ENCODE measurements at regions not wholly inside any gene's neighbourhood (a gene's known extent, or its start where the extent isn't known, plus 50 kb on each side); places are given as distances from the start of the nearest gene placed in this dataset.

- TF ChIP-seq, protein P1, sequence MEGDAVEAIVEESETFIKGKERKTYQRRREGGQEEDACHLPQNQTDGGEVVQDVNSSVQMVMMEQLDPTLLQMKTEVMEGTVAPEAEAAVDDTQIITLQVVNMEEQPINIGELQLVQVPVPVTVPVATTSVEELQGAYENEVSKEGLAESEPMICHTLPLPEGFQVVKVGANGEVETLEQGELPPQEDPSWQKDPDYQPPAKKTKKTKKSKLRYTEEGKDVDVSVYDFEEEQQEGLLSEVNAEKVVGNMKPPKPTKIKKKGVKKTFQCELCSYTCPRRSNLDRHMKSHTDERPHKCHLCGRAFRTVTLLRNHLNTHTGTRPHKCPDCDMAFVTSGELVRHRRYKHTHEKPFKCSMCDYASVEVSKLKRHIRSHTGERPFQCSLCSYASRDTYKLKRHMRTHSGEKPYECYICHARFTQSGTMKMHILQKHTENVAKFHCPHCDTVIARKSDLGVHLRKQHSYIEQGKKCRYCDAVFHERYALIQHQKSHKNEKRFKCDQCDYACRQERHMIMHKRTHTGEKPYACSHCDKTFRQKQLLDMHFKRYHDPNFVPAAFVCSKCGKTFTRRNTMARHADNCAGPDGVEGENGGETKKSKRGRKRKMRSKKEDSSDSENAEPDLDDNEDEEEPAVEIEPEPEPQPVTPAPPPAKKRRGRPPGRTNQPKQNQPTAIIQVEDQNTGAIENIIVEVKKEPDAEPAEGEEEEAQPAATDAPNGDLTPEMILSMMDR (conservative IDR thresholded peaks at IDR 0.05; ENCODE audit: low read depth, low read length): no peak
- TF ChIP-seq EZH2phosphoT487 (IDR thresholded peaks at IDR 0.05; ENCODE audit: borderline replicate concordance, low read length) (no peak), EZH2 (IDR thresholded peaks at IDR 0.05; ENCODE audit: low read length, unreplicated experiment) (no peak)
Measured at GRCh38 chr4:85018983-85019382, 52.5 kb upstream of the WDFY3 start.
